ENCODE measurements at regions not wholly inside any gene's neighbourhood (a gene's known extent, or its start where the extent isn't known, plus 50 kb on each side); places are given as distances from the start of the nearest gene placed in this dataset.

- H3K9me3 ChIP-seq (ENCODE audit: control insufficient read depth, insufficient read depth, low read length), result no peaks in the 10 kb centered on the region
- H3K27ac ChIP-seq (ENCODE audit: low read depth, low read length), result no peak overlapping the region
- 91% methylated on average over 5 of the region's 8 CpGs for WGBS (ENCODE audit: insufficient coverage)
- no peak for DNase-seq (ENCODE audit: low read depth in 4 of 6, low spot score in 6 of 6)
- no peaks in the 10 kb centered on the region for H3K27me3 ChIP-seq (ENCODE audit: control insufficient read depth, insufficient read depth, low read length)
- peaks cover 6% of the 10 kb centered on the region for H3K4me1 ChIP-seq (ENCODE audit: control insufficient read depth, insufficient read depth, low read length)
- no peaks in the 10 kb centered on the region for H3K36me3 ChIP-seq (ENCODE audit: control insufficient read depth, insufficient read depth, low read length)
- no peak overlapping the region for H3K4me3 ChIP-seq (ENCODE audit: low read depth, low read length)
Measured at GRCh38 chr2:15715596-15715995, 123.9 kb downstream of the DDX1 start.

GRCh38 chr2:15718103-15718943 is 126.7 kb downstream of the DDX1 start:
- Histone ChIP-seq H3K27ac (ENCODE audit: low read depth, low read length) (no peak overlapping the region), H3K4me1 (ENCODE audit: control insufficient read depth, insufficient read depth, low read length) (peaks cover 6% of the 10 kb centered on the region), H3K4me3 (ENCODE audit: low read depth, low read length) (no peak overlapping the region), H3K36me3 (ENCODE audit: control insufficient read depth, insufficient read depth, low read length) (no peaks in the 10 kb centered on the region), H3K9me3 (ENCODE audit: control insufficient read depth, insufficient read depth, low read length) (no peaks in the 10 kb centered on the region), H3K27me3 (ENCODE audit: control insufficient read depth, insufficient read depth, low read length) (no peaks in the 10 kb centered on the region)
- no peak for DNase-seq (ENCODE audit: low read depth in 4 of 6, low spot score in 6 of 6)
- WGBS (ENCODE audit: insufficient coverage), result 57% methylated on average over 5 of the region's 8 CpGs

GRCh38 chr2:15718944-15719323 is 127.3 kb downstream of the DDX1 start:
- Histone ChIP-seq H3K27ac (ENCODE audit: low read depth, low read length) (no peak overlapping the region), H3K4me3 (ENCODE audit: low read depth, low read length) (no peak overlapping the region), H3K9me3 (ENCODE audit: control insufficient read depth, insufficient read depth, low read length) (no peaks in the 10 kb centered on the region), H3K4me1 (ENCODE audit: control insufficient read depth, insufficient read depth, low read length) (peaks cover 6% of the 10 kb centered on the region), H3K36me3 (ENCODE audit: control insufficient read depth, insufficient read depth, low read length) (no peaks in the 10 kb centered on the region), H3K27me3 (ENCODE audit: control insufficient read depth, insufficient read depth, low read length) (no peaks in the 10 kb centered on the region)
- WGBS (ENCODE audit: insufficient coverage), result 71% methylated on average over 4 of the region's 6 CpGs
- no peak for DNase-seq (ENCODE audit: low read depth in 4 of 6, low spot score in 6 of 6)

GRCh38 chr2:15719566-15720313 is 128.1 kb downstream of the DDX1 start:
- no peaks in the 10 kb centered on the region for H3K9me3 ChIP-seq (ENCODE audit: control insufficient read depth, insufficient read depth, low read length)
- H3K27me3 ChIP-seq (ENCODE audit: control insufficient read depth, insufficient read depth, low read length), result no peaks in the 10 kb centered on the region
- H3K36me3 ChIP-seq (ENCODE audit: control insufficient read depth, insufficient read depth, low read length), result no peaks in the 10 kb centered on the region
- WGBS (ENCODE audit: insufficient coverage), result 65% methylated on average over 6 of the region's 8 CpGs
- no peak for DNase-seq (ENCODE audit: low read depth in 4 of 6, low spot score in 6 of 6)
- no peak overlapping the region for H3K4me3 ChIP-seq (ENCODE audit: low read depth, low read length)
- H3K27ac ChIP-seq (ENCODE audit: low read depth, low read length), result no peak overlapping the region
- peaks cover 6% of the 10 kb centered on the region for H3K4me1 ChIP-seq (ENCODE audit: control insufficient read depth, insufficient read depth, low read length)

GRCh38 chr2:15720561-15721307 is 129.1 kb downstream of the DDX1 start:
- Histone ChIP-seq H3K9me3 (ENCODE audit: control insufficient read depth, insufficient read depth, low read length) (no peaks in the 10 kb centered on the region), H3K27me3 (ENCODE audit: control insufficient read depth, insufficient read depth, low read length) (peaks cover 2% of the 10 kb centered on the region), H3K36me3 (ENCODE audit: control insufficient read depth, insufficient read depth, low read length) (no peaks in the 10 kb centered on the region), H3K4me3 (ENCODE audit: low read depth, low read length) (no peak overlapping the region), H3K27ac (ENCODE audit: low read depth, low read length) (no peak overlapping the region), H3K4me1 (ENCODE audit: control insufficient read depth, insufficient read depth, low read length) (peaks cover 12% of the 10 kb centered on the region)
- no peak for DNase-seq (ENCODE audit: low read depth in 4 of 6, low spot score in 6 of 6)
- WGBS (ENCODE audit: insufficient coverage), result 75% methylated on average over 1 of the region's 9 CpGs

GRCh38 chr2:15721411-15722067 is 129.9 kb downstream of the DDX1 start:
- Histone ChIP-seq H3K4me1 (ENCODE audit: control insufficient read depth, insufficient read depth, low read length) (peaks cover 13% of the 10 kb centered on the region), H3K4me3 (ENCODE audit: low read depth, low read length) (no peak overlapping the region), H3K36me3 (ENCODE audit: control insufficient read depth, insufficient read depth, low read length) (no peaks in the 10 kb centered on the region), H3K27ac (ENCODE audit: low read depth, low read length) (no peak overlapping the region), H3K27me3 (ENCODE audit: control insufficient read depth, insufficient read depth, low read length) (peaks cover 2% of the 10 kb centered on the region), H3K9me3 (ENCODE audit: control insufficient read depth, insufficient read depth, low read length) (no peaks in the 10 kb centered on the region)
- 89% methylated on average over 6 of the region's 10 CpGs for WGBS (ENCODE audit: insufficient coverage)
- DNase-seq (ENCODE audit: low read depth in 4 of 6, low spot score in 6 of 6), result no peak

GRCh38 chr2:15722980-15723379 is 131.3 kb downstream of the DDX1 start:
- no peaks in the 10 kb centered on the region for H3K9me3 ChIP-seq (ENCODE audit: control insufficient read depth, insufficient read depth, low read length)
- no peak for DNase-seq (ENCODE audit: low read depth in 4 of 6, low spot score in 6 of 6)
- no peak overlapping the region for H3K27ac ChIP-seq (ENCODE audit: low read depth, low read length)
- no peaks in the 10 kb centered on the region for H3K36me3 ChIP-seq (ENCODE audit: control insufficient read depth, insufficient read depth, low read length)
- peaks cover 2% of the 10 kb centered on the region for H3K27me3 ChIP-seq (ENCODE audit: control insufficient read depth, insufficient read depth, low read length)
- H3K4me3 ChIP-seq (ENCODE audit: low read depth, low read length), result no peak overlapping the region
- H3K4me1 ChIP-seq (ENCODE audit: control insufficient read depth, insufficient read depth, low read length), result peaks cover 13% of the 10 kb centered on the region
- WGBS (ENCODE audit: insufficient coverage), result 85% methylated on average over 2 of the region's 3 CpGs

GRCh38 chr2:15724235-15724634 is 132.6 kb downstream of the DDX1 start:
- no peak overlapping the region for H3K4me3 ChIP-seq (ENCODE audit: low read depth, low read length)
- H3K9me3 ChIP-seq (ENCODE audit: control insufficient read depth, insufficient read depth, low read length), result no peaks in the 10 kb centered on the region
- H3K4me1 ChIP-seq (ENCODE audit: control insufficient read depth, insufficient read depth, low read length), result peaks cover 7% of the 10 kb centered on the region
- no peak for DNase-seq (ENCODE audit: low read depth in 4 of 6, low spot score in 6 of 6)
- no peak overlapping the region for H3K27ac ChIP-seq (ENCODE audit: low read depth, low read length)
- no peaks in the 10 kb centered on the region for H3K36me3 ChIP-seq (ENCODE audit: control insufficient read depth, insufficient read depth, low read length)
- H3K27me3 ChIP-seq (ENCODE audit: control insufficient read depth, insufficient read depth, low read length), result peaks cover 2% of the 10 kb centered on the region
- 75% methylated on average over 6 of the region's 6 CpGs for WGBS (ENCODE audit: insufficient coverage)

GRCh38 chr2:15725101-15725781 is 133.6 kb downstream of the DDX1 start:
- Histone ChIP-seq H3K36me3 (ENCODE audit: control insufficient read depth, insufficient read depth, low read length) (no peaks in the 10 kb centered on the region), H3K27me3 (ENCODE audit: control insufficient read depth, insufficient read depth, low read length) (peaks cover 2% of the 10 kb centered on the region), H3K27ac (ENCODE audit: low read depth, low read length) (no peak overlapping the region), H3K4me1 (ENCODE audit: control insufficient read depth, insufficient read depth, low read length) (peaks cover 8% of the 10 kb centered on the region), H3K4me3 (ENCODE audit: low read depth, low read length) (no peak overlapping the region), H3K9me3 (ENCODE audit: control insufficient read depth, insufficient read depth, low read length) (no peaks in the 10 kb centered on the region)
- 85% methylated on average over 9 of the region's 13 CpGs for WGBS (ENCODE audit: insufficient coverage)
- no peak for DNase-seq (ENCODE audit: low read depth in 4 of 6, low spot score in 6 of 6)

Measured in spinal cord (tissue), 9 donors.